ENCODE measurements at regions not wholly inside any gene's neighbourhood (a gene's known extent, or its start where the extent isn't known, plus 50 kb on each side); places are given as distances from the start of the nearest gene placed in this dataset.

- H3K27me3 Mint-ChIP-seq (ENCODE audit: low read depth) = peaks cover 3% of the 10 kb centered on the region; the same call in 1 of the 2 replicates
- DNase-seq (ENCODE audit: low spot score) (no peak), ATAC-seq (no peak)
- TF ChIP-seq CREM (CRISPR knock-in tag; IDR thresholded peaks at IDR 0.05) = no peak
- no peak for TF ChIP-seq NFYB (CRISPR knock-in tag; conservative IDR thresholded peaks at IDR 0.05; ENCODE audit: low read depth)
- TF ChIP-seq ZNF416 (CRISPR knock-in tag; IDR thresholded peaks at IDR 0.05) = no peak
- no peak for TF ChIP-seq CBFB (CRISPR knock-in tag; IDR thresholded peaks at IDR 0.05; ENCODE audit: low read depth)
- TF ChIP-seq GABPB1 (CRISPR knock-in tag; IDR thresholded peaks at IDR 0.05) = no peak
- no peak for TF ChIP-seq KAT7 (CRISPR knock-in tag; IDR thresholded peaks at IDR 0.05; ENCODE audit: borderline replicate concordance)
- no peak for TF ChIP-seq NR2C2 (CRISPR knock-in tag; IDR thresholded peaks at IDR 0.05)
- TF ChIP-seq SMAD4 (CRISPR knock-in tag; IDR thresholded peaks at IDR 0.05) = no peak
- TF ChIP-seq HMGA2 (CRISPR knock-in tag; IDR thresholded peaks at IDR 0.05) = no peak
- TF ChIP-seq ARID4B (CRISPR knock-in tag; IDR thresholded peaks at IDR 0.05; ENCODE audit: borderline replicate concordance) = no peak
- no peak for TF ChIP-seq OVOL2 (CRISPR knock-in tag; IDR thresholded peaks at IDR 0.05; ENCODE audit: borderline replicate concordance)
- no peak for TF ChIP-seq ZNF425 (CRISPR knock-in tag; conservative IDR thresholded peaks at IDR 0.05)
- no peak for TF ChIP-seq ZNF317 (CRISPR knock-in tag; IDR thresholded peaks at IDR 0.05; ENCODE audit: borderline replicate concordance, low read depth)
- TF ChIP-seq CTCF (IDR thresholded peaks at IDR 0.05) = no peak
- no peak for TF ChIP-seq E2F5 (CRISPR knock-in tag; IDR thresholded peaks at IDR 0.05)
- TF ChIP-seq RELA (CRISPR knock-in tag; IDR thresholded peaks at IDR 0.05; ENCODE audit: borderline replicate concordance) = no peak
- CTCF ChIA-PET = no interaction called here
- peaks cover 12% of the 10 kb centered on the region for H3K4me1 Mint-ChIP-seq
- H3K36me3 Mint-ChIP-seq = peaks cover 35% of the 10 kb centered on the region
- no peak overlapping the region for H3K27ac Mint-ChIP-seq
- peaks cover 51% of the 10 kb centered on the region for H3K9me3 Mint-ChIP-seq
- H3K4me3 Mint-ChIP-seq = no peak overlapping the region
- POLR2A ChIA-PET = no interaction called here
Measured at GRCh38 chr13:77838271-77838670, 80.4 kb downstream of the EDNRB start.

- no peak overlapping the region for H3K27ac Mint-ChIP-seq
- no peak for TF ChIP-seq ARID4B (CRISPR knock-in tag; IDR thresholded peaks at IDR 0.05; ENCODE audit: borderline replicate concordance)
- TF ChIP-seq ZNF281 (CRISPR knock-in tag; IDR thresholded peaks at IDR 0.05) = no peak
- no peak for TF ChIP-seq KAT7 (CRISPR knock-in tag; IDR thresholded peaks at IDR 0.05; ENCODE audit: borderline replicate concordance)
- no peak for TF ChIP-seq FOXJ3 (CRISPR knock-in tag; IDR thresholded peaks at IDR 0.05; ENCODE audit: borderline replicate concordance)
- TF ChIP-seq ZNF317 (CRISPR knock-in tag; IDR thresholded peaks at IDR 0.05; ENCODE audit: borderline replicate concordance, low read depth) = no peak
- no peak for TF ChIP-seq ZNF232 (CRISPR knock-in tag; IDR thresholded peaks at IDR 0.05)
- no peak for TF ChIP-seq SMAD4 (CRISPR knock-in tag; IDR thresholded peaks at IDR 0.05)
Measured at GRCh38 chr13:77836423-77836822, 82.2 kb downstream of the EDNRB start.

More at GRCh38 chr13:77836423-77836822, 82.2 kb downstream of the EDNRB start:
- DNase-seq (ENCODE audit: low spot score) (no peak), ATAC-seq (no peak)
- CTCF ChIA-PET = no interaction called here
- Mint-ChIP-seq H3K9me3 (peaks cover 47% of the 10 kb centered on the region), H3K36me3 (peaks cover 33% of the 10 kb centered on the region), H3K4me3 (no peak overlapping the region), H3K27me3 (ENCODE audit: low read depth) (peaks cover 3% of the 10 kb centered on the region; the same call in 1 of the 2 replicates), H3K4me1 (peaks cover 22% of the 10 kb centered on the region)
- POLR2A ChIA-PET = no interaction called here

All from WTC11 (cell line).